ENCODE measurements at regions not wholly inside any gene's neighbourhood (a gene's known extent, or its start where the extent isn't known, plus 50 kb on each side); places are given as distances from the start of the nearest gene placed in this dataset.
"Not testable (repeated sequence)": the region's sequence is repeated elsewhere in the genome, so short reads cannot be mapped to it uniquely, and the experiment has no call there.

DNA sequence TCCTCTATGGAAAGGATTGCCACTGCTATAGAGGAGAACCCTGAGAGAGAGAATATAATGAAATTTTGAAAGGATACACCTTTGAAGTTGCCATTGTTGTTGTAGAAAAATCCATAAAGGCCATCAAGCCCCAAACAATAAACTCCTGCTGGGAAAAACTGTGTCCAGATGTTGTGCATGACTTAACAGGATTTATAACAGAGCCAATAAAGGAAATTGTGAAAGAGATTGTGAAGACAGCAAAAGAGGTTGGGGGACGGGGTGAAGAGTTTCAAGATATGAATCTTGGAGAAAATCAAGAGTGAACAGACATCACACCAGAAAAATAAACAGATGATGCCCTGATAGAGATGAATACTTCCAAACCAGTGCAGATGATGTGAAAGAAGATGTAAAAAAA lies 396.4 kb downstream of the BCKDHB start:
- Histone ChIP-seq H3K9me3 (replicated peaks in 1 of 11) (no peaks in the 10 kb centered on the region), H3K27me3 (no peaks in the 10 kb centered on the region), H3K9ac (no peak overlapping the region), H3K4me1 (no peaks in the 10 kb centered on the region), H4K20me1 (no peaks in the 10 kb centered on the region), H3K4me2 (no peak overlapping the region), H3K27ac (no peak overlapping the region), H3K4me3 (no peak overlapping the region), H3K36me3 (no peaks in the 10 kb centered on the region)
- TF ChIP-seq Cebpa-rat (IDR thresholded peaks at IDR 0.05) = no peak

DNA sequence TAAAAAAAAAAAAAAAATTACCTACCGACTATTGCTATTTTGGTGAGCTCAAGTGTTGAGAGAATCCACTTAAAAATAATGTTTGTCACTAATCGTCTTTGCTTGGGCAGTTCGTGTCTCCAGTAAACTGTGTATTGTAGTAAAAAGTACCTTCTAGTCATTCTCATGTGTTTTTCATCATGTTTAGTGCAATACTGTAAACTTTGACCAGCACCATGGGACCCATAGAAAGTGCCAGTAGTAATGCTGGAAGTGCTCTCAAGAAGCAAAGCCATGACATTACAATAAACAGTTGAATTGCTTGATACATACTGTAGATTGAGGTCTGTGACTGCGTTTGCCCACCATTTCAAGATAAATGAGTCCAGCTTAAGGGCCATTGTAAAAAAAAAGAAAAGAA lies 395.2 kb downstream of the BCKDHB start:
- Histone ChIP-seq H3K27me3 (no peaks in the 10 kb centered on the region), H3K36me3 (no peaks in the 10 kb centered on the region), H3K9ac (no peak overlapping the region), H4K20me1 (no peaks in the 10 kb centered on the region), H3K4me3 (no peak overlapping the region), H3K9me3 (replicated peaks in 1 of 11) (no peaks in the 10 kb centered on the region), H3K4me2 (no peak overlapping the region), H3K4me1 (no peaks in the 10 kb centered on the region), H3K27ac (no peak overlapping the region)
- TF ChIP-seq Cebpa-rat (IDR thresholded peaks at IDR 0.05) = no peak

DNA sequence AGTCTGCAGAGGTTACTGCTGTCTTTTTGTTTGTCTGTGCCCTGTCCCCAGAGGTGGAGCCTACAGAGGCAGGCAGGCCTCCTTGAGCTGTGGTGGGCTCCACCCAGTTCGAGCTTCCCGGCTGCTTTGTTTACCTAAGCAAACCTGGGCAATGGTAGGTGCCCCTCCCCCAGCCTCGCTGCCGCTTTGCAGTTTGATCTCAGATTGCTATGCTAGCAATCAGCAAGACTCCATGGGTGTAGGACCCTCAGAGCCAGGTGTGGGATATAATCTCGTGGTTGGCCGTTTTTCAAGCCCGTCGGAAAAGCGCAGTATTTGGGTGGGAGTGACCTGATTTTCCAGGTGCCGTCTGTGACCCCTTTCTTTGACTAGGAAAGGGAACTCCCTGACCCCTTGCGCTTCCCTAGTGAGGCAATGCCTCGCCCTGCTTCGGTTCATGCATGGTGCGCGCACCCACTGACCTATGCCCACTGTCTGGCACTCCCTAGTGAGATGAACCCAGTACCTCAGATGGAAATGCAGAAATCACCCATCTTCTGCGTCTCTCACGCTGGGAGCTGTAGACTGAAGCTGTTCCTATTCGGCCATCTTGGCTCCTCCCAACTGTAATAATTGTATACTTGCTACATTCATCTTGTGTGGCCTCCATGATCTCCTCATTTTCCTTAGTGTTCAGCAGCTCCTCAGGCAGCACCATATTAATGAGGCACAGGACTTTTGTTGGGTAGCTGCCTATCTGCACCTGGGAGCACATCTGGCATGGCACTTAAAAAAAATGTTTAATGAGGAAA lies 391.4 kb downstream of the BCKDHB start:
- H3K9ac ChIP-seq; H3K9me3 ChIP-seq (replicated peaks in 1 of 11); H3K27ac ChIP-seq; H3K4me2 ChIP-seq; H3K4me1 ChIP-seq; H3K27me3 ChIP-seq; H3K36me3 ChIP-seq; H3K4me3 ChIP-seq; H4K20me1 ChIP-seq: not testable (repeated sequence)

DNA sequence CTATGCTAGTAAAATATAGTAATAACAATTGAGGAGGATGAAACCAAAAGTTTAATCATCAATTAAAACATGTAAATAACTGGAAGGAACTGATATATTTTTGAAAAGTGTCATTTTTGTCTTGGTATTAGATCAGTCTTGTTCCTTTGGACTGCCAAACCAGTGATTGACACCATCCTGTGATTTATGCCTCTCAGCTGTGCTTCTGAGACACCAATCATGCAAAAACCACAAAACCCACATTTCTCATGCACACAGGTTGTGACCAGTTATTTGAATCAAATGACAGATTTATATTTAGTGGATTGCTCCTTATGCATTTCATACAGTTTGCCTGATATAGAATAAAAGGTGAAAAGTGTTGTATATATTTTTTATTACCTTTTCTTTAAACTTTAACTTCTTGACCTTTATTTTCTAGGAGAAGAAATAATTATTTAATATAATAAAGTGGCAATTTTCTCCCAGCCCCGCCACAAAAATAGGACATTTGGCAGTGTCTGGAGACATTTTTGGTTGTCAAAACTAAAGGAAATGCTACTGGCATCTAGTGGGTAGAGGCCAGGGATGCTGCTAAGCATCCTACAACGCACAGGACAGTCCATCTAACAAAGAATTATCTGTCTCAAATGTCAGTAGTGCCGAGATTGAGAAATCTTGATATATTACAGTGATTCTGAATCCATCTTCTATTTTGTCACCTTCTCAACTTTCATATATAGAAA lies 383.6 kb downstream of the BCKDHB start:
- Histone ChIP-seq H4K20me1 (no peaks in the 10 kb centered on the region), H3K4me3 (no peak overlapping the region), H3K9me3 (replicated peaks in 1 of 11) (no peaks in the 10 kb centered on the region), H3K27ac (no peak overlapping the region), H3K4me2 (no peak overlapping the region), H3K4me1 (no peaks in the 10 kb centered on the region), H3K27me3 (no peaks in the 10 kb centered on the region), H3K9ac (no peak overlapping the region), H3K36me3 (no peaks in the 10 kb centered on the region)
- TF ChIP-seq Cebpa-rat (IDR thresholded peaks at IDR 0.05) = no peak

DNA sequence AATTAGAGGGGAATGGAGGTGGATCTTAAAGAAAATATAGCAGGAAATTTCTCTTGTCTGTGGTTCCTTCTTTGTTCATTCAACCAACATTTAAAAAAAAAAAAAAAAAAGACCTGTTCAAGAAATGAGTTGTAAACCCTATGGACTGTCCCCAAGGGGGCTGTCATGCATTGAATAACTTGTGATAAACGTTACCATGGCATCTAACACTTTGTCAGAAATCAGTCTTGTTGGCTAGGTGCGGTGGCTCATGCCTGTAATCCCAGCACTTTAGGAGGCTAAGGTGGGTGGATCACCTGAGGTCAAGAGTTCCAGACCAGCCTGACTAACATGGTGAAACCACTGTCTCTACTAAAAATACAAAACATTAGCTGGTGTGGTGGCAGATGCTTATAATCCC lies 381.7 kb downstream of the BCKDHB start:
- no peak for TF ChIP-seq Cebpa-rat (IDR thresholded peaks at IDR 0.05)
- Histone ChIP-seq H3K4me1 (no peaks in the 10 kb centered on the region), H3K4me2 (no peak overlapping the region), H3K36me3 (no peaks in the 10 kb centered on the region), H3K27ac (no peak overlapping the region), H4K20me1 (no peaks in the 10 kb centered on the region), H3K9ac (no peak overlapping the region), H3K27me3 (no peaks in the 10 kb centered on the region), H3K9me3 (replicated peaks in 1 of 11) (no peaks in the 10 kb centered on the region), H3K4me3 (no peak overlapping the region)

DNA sequence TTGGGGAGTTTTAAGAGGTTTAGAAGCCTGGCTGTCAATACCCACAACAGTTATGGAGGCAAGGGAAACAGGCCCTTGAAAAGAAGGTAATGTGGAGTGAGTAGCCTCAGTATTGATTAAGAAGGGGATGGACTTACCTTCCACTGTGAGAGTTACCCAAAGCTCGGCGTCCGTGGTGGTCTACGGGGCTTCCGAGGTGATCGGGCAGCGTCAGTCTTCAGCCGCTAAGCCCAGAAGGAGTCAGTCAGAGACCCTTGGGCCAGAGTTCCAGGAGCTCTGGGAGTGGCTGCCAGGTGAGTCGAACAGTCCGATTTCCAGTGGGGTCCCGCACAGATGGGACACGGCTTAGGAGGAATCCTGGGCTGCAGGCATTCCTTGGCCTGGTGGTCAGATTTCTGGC lies 379.0 kb downstream of the BCKDHB start:
- H3K9ac ChIP-seq; H3K4me3 ChIP-seq; H3K4me2 ChIP-seq; H4K20me1 ChIP-seq; H3K27me3 ChIP-seq; H3K36me3 ChIP-seq; H3K4me1 ChIP-seq; H3K27ac ChIP-seq; H3K9me3 ChIP-seq (replicated peaks in 1 of 11): not testable (repeated sequence)

DNA sequence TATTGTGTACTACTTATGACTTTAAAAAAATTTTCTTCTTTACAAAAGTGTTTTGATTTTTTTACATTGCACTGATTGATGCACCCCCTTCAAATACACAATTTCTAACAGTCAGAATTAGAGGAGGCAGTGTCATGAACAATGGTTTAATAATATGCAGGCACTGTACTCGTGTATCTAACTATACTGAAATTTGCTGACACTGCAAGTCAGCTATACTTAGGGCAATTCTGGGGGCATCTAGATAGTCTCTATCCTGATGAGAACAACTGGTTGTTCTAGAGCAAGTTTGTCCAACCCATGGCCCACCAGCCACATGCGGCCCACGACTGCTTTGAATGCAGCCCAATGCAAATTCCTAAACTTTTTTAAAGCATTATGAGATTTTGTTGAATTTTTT lies 375.6 kb downstream of the BCKDHB start:
- H3K4me1 ChIP-seq = no peaks in the 10 kb centered on the region
- no peaks in the 10 kb centered on the region for H3K36me3 ChIP-seq
- H3K27me3 ChIP-seq = no peaks in the 10 kb centered on the region
- H3K9ac ChIP-seq = no peak overlapping the region
- no peak overlapping the region for H3K4me3 ChIP-seq
- H3K4me2 ChIP-seq = no peak overlapping the region
- H3K9me3 ChIP-seq (replicated peaks in 1 of 11) = no peaks in the 10 kb centered on the region
- no peak overlapping the region for H3K27ac ChIP-seq
- no peak for TF ChIP-seq Cebpa-rat (IDR thresholded peaks at IDR 0.05)
- H4K20me1 ChIP-seq = no peaks in the 10 kb centered on the region

DNA sequence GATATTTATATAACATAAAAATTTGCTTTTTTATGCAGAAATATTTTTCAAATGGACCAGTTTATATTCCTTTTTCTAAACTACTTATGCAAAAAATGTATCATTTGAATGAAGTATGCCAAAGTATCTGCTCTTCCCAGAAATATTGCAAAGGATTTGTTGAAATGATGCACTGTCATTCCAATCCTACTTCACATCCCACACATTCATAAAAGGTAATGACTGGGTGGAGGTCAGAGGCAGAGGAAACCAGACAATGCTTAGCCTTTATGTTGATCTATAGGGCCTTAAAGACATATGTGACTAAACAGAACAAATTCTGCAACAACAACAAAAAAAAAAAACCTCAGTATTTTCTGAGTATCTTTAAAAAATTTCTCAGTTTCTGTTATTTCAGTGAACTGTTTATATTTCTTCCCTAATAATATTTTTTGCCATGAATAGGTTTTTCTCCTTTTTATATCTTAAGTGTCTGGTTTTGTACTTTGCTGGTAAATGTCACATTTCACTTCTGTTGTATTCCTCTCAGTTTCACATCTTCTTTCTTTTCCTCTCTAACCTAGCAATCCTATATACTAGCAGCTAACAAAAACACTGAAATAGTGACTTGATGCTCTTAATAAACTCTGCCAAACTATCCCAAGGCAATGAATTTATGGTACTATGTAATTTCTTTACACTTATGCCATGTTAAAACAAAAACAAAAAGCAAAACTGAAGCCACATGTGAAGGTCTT lies 374.1 kb downstream of the BCKDHB start:
- no peak overlapping the region for H3K4me3 ChIP-seq
- H3K4me1 ChIP-seq = peaks cover 0 to 2% (median 0%) of the 10 kb centered on the region in 10 experiments; a peak in 1 of 20 replicates
- no peak for TF ChIP-seq Cebpa-rat (IDR thresholded peaks at IDR 0.05)
- no peaks in the 10 kb centered on the region for H3K36me3 ChIP-seq
- H3K9ac ChIP-seq = no peak overlapping the region
- no peaks in the 10 kb centered on the region for H4K20me1 ChIP-seq
- H3K27ac ChIP-seq = no peak overlapping the region
- no peaks in the 10 kb centered on the region for H3K9me3 ChIP-seq (replicated peaks in 1 of 11)
- no peak overlapping the region for H3K4me2 ChIP-seq
- no peaks in the 10 kb centered on the region for H3K27me3 ChIP-seq

DNA sequence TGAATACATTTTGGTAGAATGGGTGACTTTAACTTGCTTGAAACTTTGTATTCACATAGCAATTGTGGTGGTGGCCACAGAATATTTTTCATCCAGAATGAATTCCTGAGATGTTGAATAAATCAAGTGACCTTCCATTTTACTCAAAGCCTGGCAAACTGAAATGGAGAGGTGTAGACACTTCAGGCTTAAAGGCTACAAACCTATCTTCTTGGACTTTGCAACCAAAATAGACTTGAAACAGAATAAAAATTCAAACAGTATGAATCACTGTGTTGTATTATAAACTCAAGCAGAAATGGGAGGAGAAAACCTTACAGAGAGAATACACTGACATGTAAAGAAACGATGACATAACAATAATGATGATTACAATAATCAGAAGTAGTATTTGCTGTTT lies 371.6 kb downstream of the BCKDHB start:
- Histone ChIP-seq H3K36me3 (no peaks in the 10 kb centered on the region), H3K9me3 (replicated peaks in 1 of 11) (no peaks in the 10 kb centered on the region), H3K9ac (no peak overlapping the region), H3K4me1 (peaks cover 0 to 4% (median 0%) of the 10 kb centered on the region in 10 experiments; a peak in 1 of 20 replicates), H3K4me2 (no peak overlapping the region), H3K27ac (no peak overlapping the region), H3K27me3 (no peaks in the 10 kb centered on the region), H4K20me1 (no peaks in the 10 kb centered on the region), H3K4me3 (no peak overlapping the region)
- no peak for TF ChIP-seq Cebpa-rat (IDR thresholded peaks at IDR 0.05)
